Aorta (tissue), 5 donors: ENCODE measurements at regions not wholly inside any gene's neighbourhood (a gene's known extent, or its start where the extent isn't known, plus 50 kb on each side); places are given as distances from the start of the nearest gene placed in this dataset.

ENCODE experiments used
- ATAC-seq: fragments of 200-7000 bp; cut with Tn5 transposase; one replicate; pipeline ENCODE4 v1.9.1; 2022; ENCODE audit warnings: moderate library complexity; ENCODE audit not compliant: low FRiP score
- DNase-seq, 2 donors: peaks; one replicate each; pipeline ENCODE4 v3.0.0-alpha.2; 2020
- H3K27ac ChIP-seq, 2 donors: one replicate each; pipeline ENCODE4 v1.5.1; 2013; ENCODE audit warnings: low read length in 2 of 2, mild to moderate bottlenecking in 2 of 2, moderate library complexity in 2 of 2, control low read depth in 1 of 2, inconsistent platforms in 1 of 2, low read depth in 1 of 2
- H3K27me3 ChIP-seq, 2 donors: one replicate each; pipeline ENCODE4 v1.6.1; 2013; ENCODE audit warnings: control low read depth in 1 of 2, low read length in 1 of 2, mild to moderate bottlenecking in 1 of 2, moderate library complexity in 1 of 2; ENCODE audit not compliant: insufficient read depth in 2 of 2, control insufficient read depth in 1 of 2
- H3K36me3 ChIP-seq, 2 donors: one replicate each; pipeline ENCODE4 v1.6.1; 2013; ENCODE audit warnings: control low read depth in 1 of 2, low read length in 1 of 2, mild to moderate bottlenecking in 1 of 2; ENCODE audit not compliant: insufficient read depth in 2 of 2, control insufficient read depth in 1 of 2
- H3K4me1 ChIP-seq, 2 donors: one replicate each; pipeline ENCODE4 v1.6.1; 2013; ENCODE audit warnings: low read length in 2 of 2, control low read depth in 1 of 2, mild to moderate bottlenecking in 1 of 2, moderate library complexity in 1 of 2; ENCODE audit not compliant: insufficient read depth in 2 of 2, control insufficient read depth in 1 of 2
- H3K4me3 ChIP-seq, 2 donors: one replicate each; pipeline ENCODE4 v1.5.1; 2013; ENCODE audit warnings: low read length in 2 of 2, control low read depth in 1 of 2, mild to moderate bottlenecking in 1 of 2
- H3K9me3 ChIP-seq: one replicate; pipeline ENCODE4 v1.6.1; 2013; ENCODE audit warnings: mild to moderate bottlenecking, low read length; ENCODE audit not compliant: control insufficient read depth
- WGBS, 2 donors: extraction: QIAGEN DNeasy Blood & Tissue Kit; methylation state at CpG; one replicate each; pipeline ENCODE4 v1.1.7; 2013; 5-methylcytosine and 5-hydroxymethylcytosine counted together
- intact Hi-C, 2 donors: fragments of 100-400 bp; cut with DNase I; formaldehyde crosslinking; loops; one replicate each; pipeline versions ENCODE4 v1.14.2 to v1.15.0; 2022
- donor health status: healthy with polysubstance abuse.
- donor health status: Bipolar disorder and iron deficiency.
- donor health status: DM: no; HTN: no; CAD: no.
- donor health status: DM: no; HTN: no; CAD: no.
- donor health status: DM: yes; HTN: yes; CAD: no.

DNA sequence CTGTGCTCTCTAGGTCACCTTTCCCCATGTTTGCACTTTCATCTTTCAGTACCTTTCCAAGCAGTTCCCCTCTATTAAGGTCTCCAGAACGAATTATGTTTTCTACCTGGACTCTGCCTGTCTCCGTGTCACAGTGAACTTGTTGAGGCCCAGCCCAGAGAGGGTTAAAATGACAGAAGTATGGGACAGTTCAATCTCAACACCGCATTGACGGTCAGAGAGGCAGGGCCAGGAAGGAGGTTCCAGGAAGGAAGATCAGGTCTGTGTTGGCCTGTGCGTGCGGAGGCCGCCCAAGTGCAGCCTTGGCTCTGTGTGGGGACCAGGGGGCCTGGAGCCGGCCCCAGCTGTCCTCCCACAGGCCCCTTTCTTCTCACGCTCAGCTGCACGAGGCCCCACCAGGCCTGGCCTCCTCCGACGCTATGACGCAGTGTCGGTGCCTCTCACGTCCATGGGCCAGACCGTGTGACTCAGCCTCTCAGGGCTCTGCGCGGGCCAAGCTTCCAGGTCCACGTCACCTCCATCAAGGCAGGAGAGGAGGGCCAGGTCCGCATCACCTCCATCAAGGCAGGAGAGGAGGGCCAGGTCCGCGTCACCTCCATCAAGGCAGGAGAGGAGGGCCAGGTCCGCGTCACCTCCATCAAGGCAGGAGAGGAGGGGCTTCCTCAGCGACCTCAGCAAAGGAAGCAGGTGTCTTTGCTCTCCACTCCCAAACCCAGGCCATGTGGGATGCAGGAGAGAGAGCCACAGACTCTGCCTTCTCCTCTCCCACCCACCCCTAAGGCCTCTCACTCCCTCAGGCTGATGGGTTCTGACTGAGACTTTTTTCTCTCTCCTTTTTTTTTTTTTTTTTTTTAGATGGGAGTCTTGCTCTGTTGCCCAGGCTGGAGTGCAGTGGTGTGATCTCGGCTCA is 83.1 kb downstream of the CPN2 start:
- intact Hi-C loops = no loop called here
- no peaks in the 10 kb centered on the region for H3K27me3 ChIP-seq
- no peaks in the 10 kb centered on the region for H3K9me3 ChIP-seq
- H3K4me1 ChIP-seq = peaks cover 0 to 3% of the 10 kb centered on the region in 2 donors
- H3K36me3 ChIP-seq = no peaks in the 10 kb centered on the region
- ATAC-seq = no peak
- no peak overlapping the region for H3K27ac ChIP-seq
- no peak overlapping the region for H3K4me3 ChIP-seq
- 86 to 97% methylated on average over 21 to 26 of the region's 26 CpGs for WGBS, 2 donors
- DNase-seq = peak in 1 of 2 donors; percentile 76

DNA sequence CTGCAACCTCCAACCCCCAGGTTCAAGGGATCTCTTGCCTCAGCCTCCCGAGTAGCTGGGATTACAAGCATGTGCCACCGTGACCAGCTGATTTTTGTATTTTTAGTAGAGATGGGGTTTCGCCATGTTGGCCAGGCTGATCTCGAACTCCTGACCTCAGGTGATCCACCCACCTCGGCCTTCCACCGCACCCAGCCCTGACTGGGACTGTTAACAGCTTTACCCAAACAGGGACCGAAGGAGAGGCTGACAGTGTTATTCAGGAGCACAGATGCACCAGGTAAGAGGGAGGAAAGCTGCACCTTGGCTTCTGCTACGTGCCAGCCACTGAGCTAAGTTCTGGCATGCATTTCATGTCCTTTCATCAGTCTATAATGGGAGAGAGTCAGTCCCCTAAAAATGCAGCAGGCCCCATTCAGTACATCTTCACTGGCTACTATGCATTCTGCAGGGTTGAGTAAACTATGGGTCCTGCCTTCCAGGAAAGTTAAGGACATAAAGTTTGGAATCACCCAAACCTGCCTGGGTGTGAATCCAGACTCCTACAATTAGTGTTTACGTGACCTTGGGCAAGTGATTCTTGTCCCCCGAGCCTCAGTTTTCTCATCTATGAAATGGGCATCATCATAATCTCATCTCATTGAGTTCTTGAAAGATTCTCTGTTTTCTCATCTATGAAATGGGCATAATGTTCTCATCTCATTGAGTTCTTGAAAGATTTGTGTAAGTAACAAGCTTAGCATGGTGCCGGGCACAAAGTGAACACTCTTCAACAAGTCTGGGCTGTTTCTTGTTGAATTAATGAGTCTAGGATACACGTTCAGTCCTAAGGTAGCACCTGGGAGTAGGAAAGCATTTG is 82.2 kb downstream of the CPN2 start:
- H3K4me3 ChIP-seq = no peak overlapping the region
- DNase-seq (peak in 1 of 2 donors; percentile 47), ATAC-seq (no peak)
- H3K4me1 ChIP-seq = peaks cover 0 to 3% of the 10 kb centered on the region in 2 donors
- no peaks in the 10 kb centered on the region for H3K9me3 ChIP-seq
- no peaks in the 10 kb centered on the region for H3K27me3 ChIP-seq
- H3K36me3 ChIP-seq = no peaks in the 10 kb centered on the region
- H3K27ac ChIP-seq = no peak overlapping the region
- intact Hi-C loops = no loop called here
- WGBS, 2 donors = 88 to 89% methylated on average over 12 of the region's 12 CpGs

DNA sequence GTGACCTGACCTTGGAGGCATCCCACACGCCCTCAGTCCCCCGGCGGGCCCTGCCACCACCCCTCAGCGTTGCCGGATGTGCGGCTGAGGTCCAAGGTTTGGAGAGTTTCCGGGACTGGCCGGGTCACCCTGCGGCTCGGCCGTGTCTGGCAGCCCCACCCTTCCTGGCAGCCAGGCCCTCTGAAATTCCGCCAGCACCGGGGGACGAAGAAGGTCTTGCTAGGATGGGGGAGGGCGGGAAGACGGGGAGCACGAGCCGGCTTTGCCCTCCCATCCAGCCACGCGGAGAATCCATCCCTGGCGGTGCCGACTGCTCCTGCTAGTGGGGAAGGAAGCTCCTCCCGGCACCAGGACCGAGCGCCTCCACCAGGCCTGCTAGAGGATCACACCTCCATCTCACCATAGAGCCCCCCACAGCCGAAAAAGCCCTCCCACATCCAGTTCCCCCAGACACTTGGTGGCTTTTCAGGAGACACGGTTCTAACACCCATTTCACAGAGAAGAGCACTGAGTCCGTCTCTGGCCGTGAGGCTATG is 81.5 kb downstream of the CPN2 start:
- no peak overlapping the region for H3K4me3 ChIP-seq

DNA sequence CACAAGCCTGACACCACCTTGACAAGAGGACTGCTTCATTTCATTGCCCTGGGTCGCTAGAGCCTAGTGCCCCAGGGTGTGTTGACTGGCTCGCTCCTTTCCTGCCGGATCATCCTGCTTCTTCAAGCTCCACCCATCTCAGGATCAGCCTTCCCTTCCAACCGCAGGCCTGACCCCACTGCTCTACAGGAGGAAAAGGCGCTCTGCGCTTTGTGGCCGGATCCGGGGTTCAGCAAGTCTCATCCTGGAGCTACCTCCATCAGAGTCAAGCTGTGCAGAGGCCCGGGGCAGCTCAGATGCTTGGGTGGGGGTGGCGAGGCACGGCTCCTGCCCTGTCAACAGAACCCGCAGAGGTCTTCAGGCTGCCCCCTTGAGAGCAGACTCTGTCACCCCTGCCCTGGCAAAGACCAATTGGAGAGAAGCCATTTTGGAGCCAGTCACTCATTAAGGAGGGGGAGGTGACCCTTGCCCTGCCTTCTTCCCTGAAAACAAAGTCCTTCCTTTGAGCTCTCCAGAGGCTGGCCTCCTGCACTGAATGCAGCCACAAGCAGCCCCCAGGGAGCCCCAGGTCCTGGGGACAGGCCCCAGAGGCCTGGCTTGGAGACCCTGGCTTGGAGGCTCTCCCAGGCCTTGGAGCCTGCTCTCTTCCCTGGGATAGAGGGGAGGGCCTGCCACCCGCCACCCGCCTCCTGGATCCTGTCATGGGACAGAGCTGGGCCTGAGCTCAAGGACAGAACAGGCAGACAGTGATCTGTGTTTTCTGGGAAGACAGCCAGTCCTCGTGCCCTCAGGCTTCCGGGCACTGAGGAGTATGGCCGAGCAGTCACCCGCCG is 80.3 kb downstream of the CPN2 start:
- peaks cover 0 to 6% of the 10 kb centered on the region in 2 donors for H3K4me1 ChIP-seq
- peak overlapping the region; percentile 69 to 76 for H3K27ac ChIP-seq
- 17 to 21% methylated on average over 19 of the region's 19 CpGs for WGBS, 2 donors
- H3K27me3 ChIP-seq = no peaks in the 10 kb centered on the region
- H3K36me3 ChIP-seq = no peaks in the 10 kb centered on the region
- ATAC-seq = peak; percentile 87
- intact Hi-C loops = loop anchor here (5.0 kb wide), 2 partner anchors 46 to 134 kb away; partner anchors contain the start of gene HES1 (in 1 of the 2)
- H3K4me3 ChIP-seq = no peak overlapping the region
- peak; percentile 92 to 94 for DNase-seq
- H3K9me3 ChIP-seq = no peaks in the 10 kb centered on the region

More for the DNA sequence above, 81.5 kb downstream of the CPN2 start:
- intact Hi-C loops = loop anchor here (5.0 kb wide), 2 partner anchors 48 to 132 kb away; partner anchors contain the start of gene HES1 (in 1 of the 2)
- peak; percentile 92 for DNase-seq
- Histone ChIP-seq H3K9me3 (no peaks in the 10 kb centered on the region), H3K27ac (peak overlapping the region in 1 of 2 donors; percentile 38), H3K27me3 (no peaks in the 10 kb centered on the region), H3K4me1 (peaks cover 0 to 3% of the 10 kb centered on the region in 2 donors), H3K36me3 (no peaks in the 10 kb centered on the region)
- ATAC-seq = peak; percentile 56
- WGBS, 2 donors = 15 to 16% methylated on average over 28 to 29 of the region's 29 CpGs

DNA sequence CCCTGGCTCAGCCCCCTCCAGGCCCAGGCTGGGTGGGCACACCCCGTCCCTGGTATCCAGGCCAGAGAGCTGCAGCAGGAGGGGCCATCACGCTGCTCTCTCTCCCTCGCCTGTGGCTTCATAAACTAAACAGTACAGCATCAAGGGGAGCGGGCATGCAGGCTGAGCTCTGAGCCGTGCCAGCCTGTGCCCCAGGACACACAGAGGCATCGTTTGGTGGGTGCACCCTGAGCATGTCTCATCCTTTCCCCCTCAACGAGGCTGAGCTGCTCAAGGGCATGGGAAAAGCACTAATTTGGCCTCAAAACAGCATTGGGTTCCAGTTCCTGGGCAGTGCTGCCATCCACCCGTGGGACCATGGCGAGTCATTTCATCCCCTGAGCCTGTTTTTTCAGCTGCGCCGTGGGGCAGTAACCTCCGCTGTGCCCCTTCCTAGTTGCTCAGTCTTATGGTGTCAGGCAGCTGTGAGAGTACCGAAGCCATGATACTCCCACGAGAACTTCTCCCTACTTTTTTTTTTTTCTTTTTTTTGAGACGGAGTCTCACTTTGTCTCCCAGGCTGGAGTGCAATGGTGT is 79.6 kb downstream of the CPN2 start:
- no peaks in the 10 kb centered on the region for H3K9me3 ChIP-seq
- H3K27me3 ChIP-seq = no peaks in the 10 kb centered on the region
- DNase-seq (no peak), ATAC-seq (no peak)
- no peaks in the 10 kb centered on the region for H3K36me3 ChIP-seq
- H3K27ac ChIP-seq = peak overlapping the region; percentile 69 to 76
- H3K4me3 ChIP-seq = no peak overlapping the region
- peaks cover 0 to 6% of the 10 kb centered on the region in 2 donors for H3K4me1 ChIP-seq
- WGBS, 2 donors = 24 to 31% methylated on average over 15 of the region's 15 CpGs
- intact Hi-C loops = loop anchor here (5.0 kb wide), 2 partner anchors 46 to 134 kb away; partner anchors contain the start of gene HES1 (in 1 of the 2)

DNA sequence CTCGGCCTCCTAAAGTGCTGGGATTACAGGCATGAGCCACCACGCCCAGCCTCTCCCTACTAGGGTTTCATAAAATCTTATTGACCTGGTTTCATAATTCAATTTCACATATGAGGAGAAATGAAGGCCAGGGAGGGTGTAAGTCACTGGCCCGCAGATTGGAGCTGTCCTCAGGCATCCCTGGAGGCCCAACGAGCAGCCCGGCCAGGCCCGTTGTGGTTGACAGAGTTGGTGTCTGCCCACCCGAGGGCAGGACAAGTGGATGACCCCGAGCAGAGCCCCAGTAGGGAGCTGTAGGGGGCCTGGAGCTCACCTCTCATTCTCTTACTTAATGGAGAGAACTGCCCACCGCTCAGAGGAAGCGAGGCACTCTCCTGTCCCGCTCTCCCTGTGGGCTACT is 78.9 kb downstream of the CPN2 start:
- intact Hi-C loops = loop anchor here (5.0 kb wide), 2 partner anchors 45 to 135 kb away; partner anchors contain the start of gene HES1 (in 1 of the 2)
- H3K4me3 ChIP-seq = no peak overlapping the region
- whole genome bisulfite sequencing, 2 donors = 97 to 99% methylated on average over 11 of the region's 11 CpGs
- H3K4me1 ChIP-seq = peaks cover 0 to 6% of the 10 kb centered on the region in 2 donors
- H3K27ac ChIP-seq = no peak overlapping the region
- ATAC-seq = no peak
- H3K27me3 ChIP-seq = no peaks in the 10 kb centered on the region
- DNase-seq = peak in 1 of 2 donors; percentile 63
- H3K9me3 ChIP-seq = no peaks in the 10 kb centered on the region
- no peaks in the 10 kb centered on the region for H3K36me3 ChIP-seq

DNA sequence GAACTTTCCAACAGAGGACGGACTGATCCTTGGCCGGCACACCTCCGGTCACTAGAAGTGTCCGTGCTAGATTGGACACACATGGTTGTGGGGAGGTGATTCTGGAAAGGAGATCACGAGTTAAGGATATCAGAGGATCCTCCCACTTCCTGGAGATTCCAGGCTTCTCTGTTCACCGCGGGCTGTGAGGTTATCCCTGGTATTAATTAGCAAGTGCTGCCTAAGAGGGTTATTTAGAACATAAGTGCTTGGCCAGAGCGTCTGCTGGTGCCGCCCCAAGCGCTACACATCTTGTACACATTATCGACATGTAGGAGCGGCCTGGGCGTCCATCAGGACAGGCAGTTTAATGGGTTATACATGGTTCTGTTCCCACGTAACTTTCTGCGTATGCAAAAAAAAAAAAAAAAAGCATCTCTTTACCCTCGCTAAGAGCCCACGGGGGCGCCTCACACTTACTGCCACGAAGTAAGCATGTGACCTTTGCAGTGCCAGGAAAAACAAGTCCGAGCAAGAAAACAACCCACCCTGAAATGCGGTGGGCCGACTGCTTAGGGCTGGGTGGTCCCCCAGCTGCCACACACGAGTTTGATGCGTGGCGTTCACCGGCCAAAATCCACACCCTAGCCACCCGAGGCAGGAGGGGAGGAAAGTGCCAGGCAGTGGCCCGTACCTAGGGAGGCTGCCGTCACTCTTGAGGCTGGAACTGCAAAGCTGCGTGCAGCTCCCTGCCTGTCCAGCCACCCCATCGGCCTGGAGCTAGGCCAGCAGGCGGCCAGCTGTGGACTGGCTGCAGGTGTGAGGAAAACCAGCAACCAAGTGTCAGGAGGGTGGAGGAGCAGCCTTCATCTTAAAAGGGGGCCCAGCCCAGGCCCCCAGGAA is 78.0 kb downstream of the CPN2 start:
- intact Hi-C loops = loop anchor here (5.0 kb wide), 2 partner anchors 44 to 136 kb away; partner anchors contain the start of gene HES1 (in 1 of the 2)
- Histone ChIP-seq H3K27ac (no peak overlapping the region), H3K4me1 (peaks cover 0 to 9% of the 10 kb centered on the region in 2 donors), H3K36me3 (no peaks in the 10 kb centered on the region), H3K9me3 (no peaks in the 10 kb centered on the region), H3K4me3 (no peak overlapping the region), H3K27me3 (no peaks in the 10 kb centered on the region)
- DNase-seq (peak in 1 of 2 donors; percentile 57), ATAC-seq (no peak)
- 75 to 85% methylated on average over 32 of the region's 32 CpGs for WGBS, 2 donors
